ENCODE measurements at regions not wholly inside any gene's neighbourhood (a gene's known extent, or its start where the extent isn't known, plus 50 kb on each side); places are given as distances from the start of the nearest gene placed in this dataset.

DNA sequence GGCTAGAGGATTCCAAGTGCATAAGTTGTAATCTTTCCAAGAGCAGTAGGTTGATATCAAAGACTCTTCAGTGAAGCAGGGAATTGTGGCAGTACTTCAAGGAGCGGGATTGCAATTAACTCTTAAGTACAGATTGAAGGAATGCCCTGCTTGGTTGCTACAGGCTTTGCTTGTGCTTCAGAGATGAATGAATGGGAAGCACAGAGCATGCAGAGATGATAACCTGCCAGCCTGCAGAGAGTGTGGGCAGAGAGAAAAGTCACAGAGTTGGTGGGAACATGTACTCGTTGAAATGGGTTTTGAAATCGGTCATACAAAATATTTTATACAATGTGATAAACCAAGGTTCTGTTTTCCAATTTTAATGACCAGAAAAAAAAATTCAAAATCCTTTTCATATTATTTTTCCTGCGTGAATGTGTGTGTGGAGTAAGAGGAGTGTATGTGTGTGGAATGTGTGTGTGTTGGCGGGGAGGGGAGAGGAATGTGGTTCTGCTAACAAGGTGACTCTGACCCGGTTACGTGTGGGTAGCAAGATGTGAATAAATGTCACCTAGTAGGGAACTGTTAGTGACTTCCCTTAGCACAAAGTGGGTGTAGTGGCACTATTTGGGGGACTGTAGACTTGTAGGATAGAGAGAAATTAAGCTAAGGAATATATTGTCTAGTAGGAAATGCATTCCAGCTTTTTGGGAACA lies 697.8 kb downstream of the GATA3 start:
- H3K27me3 ChIP-seq (ENCODE audit: low read depth) = no peaks in the 10 kb centered on the region
- no peak overlapping the region for H3K27ac ChIP-seq
- no peaks in the 10 kb centered on the region for H3K36me3 ChIP-seq
- DNase-seq = no peak
- H3K9me3 ChIP-seq = no peaks in the 10 kb centered on the region
- peak in 1 of 2 donors; percentile 43 for ATAC-seq
- intact Hi-C loops (cut with DNase I) = no loop called here
- no peaks in the 10 kb centered on the region for H3K4me1 ChIP-seq
- no peak overlapping the region for H3K4me3 ChIP-seq
- TF ChIP-seq, protein P1, sequence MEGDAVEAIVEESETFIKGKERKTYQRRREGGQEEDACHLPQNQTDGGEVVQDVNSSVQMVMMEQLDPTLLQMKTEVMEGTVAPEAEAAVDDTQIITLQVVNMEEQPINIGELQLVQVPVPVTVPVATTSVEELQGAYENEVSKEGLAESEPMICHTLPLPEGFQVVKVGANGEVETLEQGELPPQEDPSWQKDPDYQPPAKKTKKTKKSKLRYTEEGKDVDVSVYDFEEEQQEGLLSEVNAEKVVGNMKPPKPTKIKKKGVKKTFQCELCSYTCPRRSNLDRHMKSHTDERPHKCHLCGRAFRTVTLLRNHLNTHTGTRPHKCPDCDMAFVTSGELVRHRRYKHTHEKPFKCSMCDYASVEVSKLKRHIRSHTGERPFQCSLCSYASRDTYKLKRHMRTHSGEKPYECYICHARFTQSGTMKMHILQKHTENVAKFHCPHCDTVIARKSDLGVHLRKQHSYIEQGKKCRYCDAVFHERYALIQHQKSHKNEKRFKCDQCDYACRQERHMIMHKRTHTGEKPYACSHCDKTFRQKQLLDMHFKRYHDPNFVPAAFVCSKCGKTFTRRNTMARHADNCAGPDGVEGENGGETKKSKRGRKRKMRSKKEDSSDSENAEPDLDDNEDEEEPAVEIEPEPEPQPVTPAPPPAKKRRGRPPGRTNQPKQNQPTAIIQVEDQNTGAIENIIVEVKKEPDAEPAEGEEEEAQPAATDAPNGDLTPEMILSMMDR (IDR thresholded peaks at IDR 0.05) = no peak

GRCh38 chr10:8758029-8758428 lies 703.5 kb downstream of the GATA3 start:
- Histone ChIP-seq H3K36me3 (no peaks in the 10 kb centered on the region), H3K4me1 (no peaks in the 10 kb centered on the region), H3K27ac (no peak overlapping the region), H3K9me3 (no peaks in the 10 kb centered on the region), H3K4me3 (no peak overlapping the region), H3K27me3 (ENCODE audit: low read depth) (no peaks in the 10 kb centered on the region)
- intact Hi-C loops (cut with DNase I) = no loop called here
- ATAC-seq (no peak), DNase-seq (no peak)
- TF ChIP-seq, protein P1 (IDR thresholded peaks at IDR 0.05) = no peak

DNA sequence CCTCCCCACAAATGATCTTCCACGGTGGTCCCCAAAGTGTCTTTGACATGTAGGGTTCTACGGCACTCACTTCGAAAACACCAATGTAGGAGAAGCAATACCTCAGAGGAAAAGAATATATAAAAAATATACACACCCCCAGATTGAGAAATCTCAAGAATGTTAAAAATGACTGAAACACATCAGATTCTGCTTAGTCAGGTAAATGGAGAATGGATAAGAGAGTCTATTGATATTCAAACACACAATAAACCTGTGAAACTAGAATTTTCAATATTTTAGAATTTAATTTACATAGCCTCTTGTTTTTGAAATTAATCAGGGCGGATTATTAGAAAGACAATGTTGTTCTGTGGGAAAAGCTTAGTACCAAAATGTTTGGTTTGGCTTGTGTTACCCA lies 712.4 kb downstream of the GATA3 start:
- intact Hi-C loops (cut with DNase I) = no loop called here
- Histone ChIP-seq H3K4me1 (no peaks in the 10 kb centered on the region), H3K27me3 (ENCODE audit: low read depth) (no peaks in the 10 kb centered on the region), H3K27ac (no peak overlapping the region), H3K9me3 (no peaks in the 10 kb centered on the region), H3K4me3 (no peak overlapping the region), H3K36me3 (no peaks in the 10 kb centered on the region)
- TF ChIP-seq, protein P1 (IDR thresholded peaks at IDR 0.05) = no peak
- DNase-seq = no peak
- ATAC-seq = no peak

DNA sequence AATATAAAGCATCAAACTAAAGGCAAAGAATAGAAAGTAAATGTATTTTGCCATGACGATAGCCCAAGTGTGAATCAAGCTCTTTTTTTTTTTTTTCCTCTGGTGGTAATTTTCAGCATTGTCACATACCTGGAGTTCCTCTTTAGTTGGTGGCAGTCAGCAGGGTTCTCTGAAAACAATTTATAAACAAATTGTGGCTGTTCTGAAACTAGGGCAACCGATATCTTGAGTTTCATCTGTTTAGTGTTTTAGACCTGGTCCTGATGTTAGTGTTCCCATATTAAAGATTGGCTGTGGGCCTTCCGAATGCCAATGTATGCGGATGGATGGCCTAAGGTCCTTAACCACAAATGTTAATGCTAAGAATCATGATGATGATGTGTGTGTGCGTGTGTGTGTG lies 713.1 kb downstream of the GATA3 start:
- no peaks in the 10 kb centered on the region for H3K27me3 ChIP-seq (ENCODE audit: low read depth)
- TF ChIP-seq, protein P1 (IDR thresholded peaks at IDR 0.05) = no peak
- no peaks in the 10 kb centered on the region for H3K36me3 ChIP-seq
- DNase-seq = no peak
- H3K9me3 ChIP-seq = no peaks in the 10 kb centered on the region
- ATAC-seq = no peak
- intact Hi-C loops (cut with DNase I) = no loop called here
- H3K4me3 ChIP-seq = no peak overlapping the region
- H3K27ac ChIP-seq = no peak overlapping the region
- H3K4me1 ChIP-seq = no peaks in the 10 kb centered on the region

DNA sequence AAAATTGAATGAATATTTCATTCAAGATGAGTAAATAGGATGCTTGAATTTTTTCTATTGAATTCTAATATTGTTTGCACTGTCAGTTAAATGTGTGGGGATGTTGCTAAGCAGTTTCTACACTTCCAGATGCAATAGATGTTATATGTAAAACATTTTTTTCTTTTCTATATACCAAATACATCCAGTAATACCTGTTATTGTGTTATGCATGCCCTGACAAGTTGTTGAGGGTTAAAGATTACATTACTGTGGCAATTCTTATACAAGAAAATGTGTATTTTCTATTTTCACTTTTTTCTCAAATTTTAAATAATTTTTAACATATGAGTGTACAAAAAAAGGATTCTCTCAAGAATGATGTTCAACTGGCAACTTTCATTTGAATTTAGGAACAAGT lies 713.9 kb downstream of the GATA3 start:
- H3K4me3 ChIP-seq = no peak overlapping the region
- no peak overlapping the region for H3K27ac ChIP-seq
- intact Hi-C loops (cut with DNase I) = no loop called here
- H3K27me3 ChIP-seq (ENCODE audit: low read depth) = no peaks in the 10 kb centered on the region
- H3K4me1 ChIP-seq = no peaks in the 10 kb centered on the region
- no peaks in the 10 kb centered on the region for H3K9me3 ChIP-seq
- ATAC-seq (no peak), DNase-seq (no peak)
- H3K36me3 ChIP-seq = no peaks in the 10 kb centered on the region
- TF ChIP-seq, protein P1 (IDR thresholded peaks at IDR 0.05) = no peak
